Urothelium cell line (cell line): ENCODE measurements at regions not wholly inside any gene's neighbourhood (a gene's known extent, or its start where the extent isn't known, plus 50 kb on each side); places are given as distances from the start of the nearest gene placed in this dataset.

Experiments used
- DNase-seq: peaks from one replicate; pipeline ENCODE4 v3.0.0; 2011; ENCODE audit warnings: low spot score, mixed read lengths
- FAIRE-seq: peaks from 2 replicates; lab custom pipeline; 2011; peaks lifted over from hg19 to GRCh38; lab: Jason Lieb, UNC

GRCh38 chr6:133748628-133749027 is 140.3 kb upstream of the TCF21 start:
- no peak for DNase-seq
- FAIRE-seq: no peak

DNA sequence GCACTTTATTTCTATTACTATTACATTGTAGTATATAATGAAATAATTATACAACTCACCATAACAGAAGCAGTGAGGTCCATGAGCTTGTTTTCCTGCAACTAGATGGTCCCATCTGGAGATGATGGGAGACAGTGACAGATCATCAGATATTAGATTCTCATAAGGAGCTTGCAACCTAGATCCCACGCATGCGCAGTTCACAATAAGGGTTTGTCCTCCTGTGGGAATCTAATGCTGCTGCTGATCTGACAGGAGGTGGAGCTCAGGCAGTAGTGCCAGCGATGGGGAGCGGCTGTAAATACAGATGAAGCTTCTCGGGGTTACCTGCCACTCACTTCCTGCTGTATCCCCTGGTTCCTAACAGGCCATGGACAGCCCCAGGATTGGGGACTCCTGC is 139.5 kb upstream of the TCF21 start:
- FAIRE-seq (no peak), DNase-seq (no peak)

DNA sequence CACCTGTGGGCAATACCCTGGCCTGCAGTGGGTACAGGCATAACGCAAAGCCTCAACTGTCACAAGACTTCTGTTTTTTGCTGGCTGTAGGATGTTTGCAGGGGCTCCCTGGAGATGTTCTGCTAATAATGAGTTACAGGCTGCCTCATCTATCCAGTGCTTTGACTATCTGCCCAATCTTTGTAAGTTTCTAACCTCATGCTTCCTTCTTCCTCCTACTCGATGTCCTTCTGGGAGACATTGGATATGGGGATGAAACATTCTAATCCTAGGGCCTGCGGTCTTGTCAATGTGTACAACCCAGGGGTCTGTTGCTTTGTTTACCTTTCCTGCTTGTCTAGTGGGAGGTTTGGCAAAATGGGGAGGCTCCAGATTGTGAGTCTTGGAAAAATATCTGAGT is 136.8 kb upstream of the TCF21 start:
- no peak for FAIRE-seq
- no peak for DNase-seq

- DNase-seq (no peak), FAIRE-seq (no peak)
Observed at GRCh38 chr6:133753756-133754155, 135.2 kb upstream of the TCF21 start.

DNA sequence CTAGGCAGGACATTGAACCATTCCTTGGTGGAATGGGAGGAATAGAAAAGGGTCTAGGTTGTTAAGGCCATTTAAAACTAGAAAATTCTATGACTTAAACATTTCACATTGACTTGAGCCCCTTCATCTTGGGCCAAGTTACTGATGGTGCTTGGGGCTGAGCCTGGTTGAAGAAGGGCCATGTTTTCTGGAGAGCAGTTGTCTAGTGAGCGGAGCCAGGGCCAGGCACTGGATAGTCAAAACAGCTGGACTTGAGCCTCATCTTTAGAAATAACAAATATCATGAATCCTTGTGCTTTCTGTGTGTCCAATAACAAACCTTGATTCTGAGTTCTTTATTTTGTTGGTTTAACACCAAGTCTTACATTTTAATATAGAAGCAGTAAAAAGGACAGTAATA is 134.6 kb upstream of the TCF21 start:
- no peak for FAIRE-seq
- DNase-seq: no peak

DNA sequence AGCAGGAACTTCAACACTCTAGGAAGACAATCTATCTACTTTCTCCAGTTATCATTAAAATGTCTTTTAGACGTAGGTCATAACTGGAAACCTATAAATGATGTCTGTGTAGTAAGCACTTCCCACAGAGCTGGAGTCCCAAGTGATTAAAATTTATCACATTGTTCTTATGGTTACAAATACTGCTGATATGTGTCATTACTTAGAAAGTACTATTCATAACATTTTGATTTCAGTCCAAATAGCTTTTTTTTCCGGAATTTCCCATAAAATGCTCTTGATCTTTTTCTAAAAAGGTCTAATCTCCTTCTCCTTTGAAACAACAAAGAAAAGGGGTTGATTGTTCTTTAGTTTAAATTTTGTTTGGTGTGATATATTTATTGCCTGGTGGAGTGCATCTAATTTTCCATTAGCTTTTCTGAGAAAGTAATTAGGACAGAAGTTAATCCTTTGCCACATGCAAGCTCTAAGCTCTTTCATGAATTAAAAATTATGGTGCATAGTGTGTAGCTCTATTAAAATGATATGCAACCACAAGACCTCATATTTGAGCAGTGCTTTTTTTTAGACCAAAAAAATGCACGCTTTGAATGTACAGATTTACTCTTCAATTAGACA is 132.7 kb upstream of the TCF21 start:
- DNase-seq (no peak), FAIRE-seq (no peak)

DNA sequence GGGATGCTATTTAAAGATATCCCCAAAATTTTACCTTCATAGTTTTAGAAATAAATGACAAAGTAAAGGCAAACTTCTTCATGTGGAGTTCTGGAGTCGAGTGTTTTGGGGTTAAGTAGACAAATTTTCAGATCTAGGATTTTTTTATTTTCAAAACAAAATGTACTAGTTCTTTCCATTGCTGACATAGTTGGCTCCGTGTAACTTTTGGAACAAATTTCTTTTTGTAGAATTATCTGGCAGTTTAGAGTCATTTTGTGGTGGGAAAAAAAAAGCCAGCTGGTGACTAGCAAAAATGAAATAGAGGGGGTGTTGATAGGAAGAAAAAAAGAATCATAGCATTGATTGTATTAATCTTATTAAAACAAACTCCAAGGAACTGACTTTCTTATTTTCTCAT is 131.6 kb upstream of the TCF21 start:
- DNase-seq (no peak), FAIRE-seq (no peak)

DNA sequence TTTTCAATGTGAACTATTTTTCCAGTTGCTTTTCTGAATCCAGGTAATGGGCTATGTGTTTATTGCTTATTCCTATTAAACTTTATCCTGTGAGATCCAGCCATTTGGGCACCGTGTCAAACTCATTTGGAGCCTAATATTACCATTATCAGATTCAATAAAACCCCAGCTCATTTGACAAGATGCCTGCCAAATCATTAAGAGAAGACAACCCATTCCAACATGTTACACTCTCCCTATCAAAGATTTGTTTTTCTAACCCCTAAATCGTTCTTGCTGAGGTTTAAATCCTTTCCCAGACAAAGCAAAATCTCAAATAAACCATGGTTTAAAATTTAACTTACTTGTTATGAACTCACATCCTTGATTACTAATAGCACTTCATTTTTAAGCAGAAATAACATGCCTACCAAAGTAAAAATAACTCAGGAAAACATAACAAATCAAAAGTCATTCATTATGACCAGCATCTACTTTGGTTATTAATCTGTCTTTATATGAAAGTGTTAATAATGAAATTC is 130.0 kb upstream of the TCF21 start:
- no peak for DNase-seq
- no peak for FAIRE-seq

GRCh38 chr6:133759524-133759923 is 129.4 kb upstream of the TCF21 start:
- FAIRE-seq (no peak), DNase-seq (no peak)

DNA sequence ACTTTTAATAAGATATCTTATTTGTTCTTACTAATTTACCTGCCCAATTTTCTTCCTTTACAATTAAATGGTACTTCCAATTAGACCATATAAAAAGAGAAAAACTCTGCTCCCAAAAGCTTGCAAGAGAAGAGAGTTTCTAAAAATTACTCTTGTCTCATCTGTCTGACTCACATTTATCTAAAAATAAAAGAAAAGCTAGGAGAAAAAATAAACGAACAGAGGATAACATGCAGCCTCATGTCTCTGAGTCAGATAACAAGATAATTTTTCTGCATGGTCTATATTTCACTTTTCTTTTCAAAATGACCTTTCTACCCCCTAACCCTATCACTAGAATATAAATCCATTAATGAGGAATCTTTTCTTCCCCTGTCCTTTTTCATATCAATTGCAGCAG is 127.2 kb upstream of the TCF21 start:
- DNase-seq (no peak), FAIRE-seq (no peak)

GRCh38 chr6:133764008-133764753 is 124.7 kb upstream of the TCF21 start:
- DNase-seq: peak; percentile 39
- peak; percentile 17 for FAIRE-seq

GRCh38 chr6:133764754-133765208 is 124.1 kb upstream of the TCF21 start:
- DNase-seq (no peak), FAIRE-seq (no peak)

DNA sequence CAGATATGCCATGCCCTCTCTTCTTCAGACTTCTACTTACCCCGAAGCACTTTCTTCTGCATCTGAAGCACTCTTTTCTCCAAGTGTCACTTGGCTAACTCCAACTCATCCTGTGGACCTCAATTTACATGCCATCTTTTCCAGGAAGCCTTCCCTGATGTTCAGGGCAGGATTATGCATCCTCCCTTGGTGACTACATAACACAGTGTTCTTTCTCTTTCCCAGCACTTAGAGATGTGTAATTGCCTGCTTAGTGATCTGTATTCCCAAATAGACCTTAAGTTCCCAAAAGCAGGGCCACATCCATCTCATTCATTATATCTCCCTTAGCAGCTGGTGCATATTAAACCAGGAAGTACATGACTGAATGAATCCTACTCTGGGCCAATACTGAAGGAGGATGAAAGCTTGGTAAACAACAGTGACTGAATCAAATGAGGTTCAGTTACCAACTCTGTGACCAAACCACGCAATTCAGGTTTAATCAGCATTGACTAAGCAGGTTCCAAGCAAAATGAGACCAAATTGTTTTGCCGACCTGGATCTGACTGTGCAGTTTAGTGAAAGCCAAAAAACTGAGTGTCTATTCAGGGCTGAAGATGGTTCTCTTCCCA is 121.4 kb upstream of the TCF21 start:
- DNase-seq: no peak
- FAIRE-seq: peak; percentile 27

- FAIRE-seq: no peak
- DNase-seq: peak; percentile 36
Observed at GRCh38 chr6:133768656-133769295, 120.1 kb upstream of the TCF21 start.

DNA sequence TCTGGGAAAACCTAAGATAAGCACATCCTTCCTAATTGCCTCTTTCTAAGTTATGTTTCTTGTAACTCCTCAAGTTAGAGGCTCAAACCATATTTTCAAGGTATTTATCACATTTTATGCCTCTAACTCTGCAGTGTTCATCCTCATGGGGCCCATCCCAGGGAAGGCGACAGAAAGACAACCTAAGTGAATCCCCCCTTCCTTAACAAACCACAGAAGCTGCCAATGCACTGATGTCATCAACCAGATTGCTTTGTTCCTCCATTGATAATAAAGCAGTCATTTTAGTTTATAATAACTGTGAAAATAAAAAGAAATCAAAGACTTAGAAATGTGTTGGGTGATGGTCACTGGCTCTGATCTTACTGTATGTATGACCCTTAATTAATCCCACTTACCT is 119.5 kb upstream of the TCF21 start:
- FAIRE-seq (no peak), DNase-seq (peak; percentile 27)

DNA sequence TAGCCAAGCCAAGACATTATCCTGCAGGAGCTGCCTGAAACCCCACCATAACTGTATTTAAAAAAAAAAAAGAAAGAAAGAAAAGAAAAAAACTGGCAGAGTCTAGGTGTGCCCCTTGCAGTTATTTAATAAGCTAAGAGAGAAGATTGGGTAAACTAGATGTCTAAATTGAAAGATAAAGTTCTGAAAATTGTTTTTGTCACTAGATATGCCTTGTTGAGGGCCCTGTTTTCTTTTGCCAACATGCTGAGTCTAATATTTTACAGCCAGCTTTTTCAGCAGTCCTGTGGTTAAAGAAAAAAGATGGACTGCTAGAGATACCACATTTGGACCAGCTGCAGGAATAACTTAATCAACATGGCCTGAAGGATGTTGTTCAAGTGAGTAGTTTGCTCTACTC is 116.3 kb upstream of the TCF21 start:
- FAIRE-seq: no peak
- DNase-seq: no peak

DNA sequence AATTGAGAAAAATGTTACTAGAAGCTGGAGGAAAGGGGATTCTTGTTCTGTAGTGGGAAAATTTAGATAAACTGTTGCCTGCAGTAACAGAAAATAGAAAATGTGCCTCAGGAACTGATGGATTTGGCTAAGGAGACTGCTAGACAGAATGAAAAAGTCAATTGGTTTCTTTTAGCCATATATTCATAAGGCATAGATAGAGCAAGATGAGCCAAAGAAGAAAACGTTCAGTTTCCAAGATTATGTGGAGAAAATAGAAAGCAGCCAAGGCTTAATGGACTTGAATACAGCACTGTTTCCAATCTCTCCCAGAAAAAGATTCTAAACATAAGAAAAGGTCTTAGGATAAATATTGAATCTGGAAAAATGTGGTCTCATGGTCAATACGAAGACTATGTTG is 115.1 kb upstream of the TCF21 start:
- DNase-seq (no peak), FAIRE-seq (no peak)

- FAIRE-seq (no peak), DNase-seq (peak; percentile 30)
Observed at GRCh38 chr6:133774356-133774755, 114.6 kb upstream of the TCF21 start.

DNA sequence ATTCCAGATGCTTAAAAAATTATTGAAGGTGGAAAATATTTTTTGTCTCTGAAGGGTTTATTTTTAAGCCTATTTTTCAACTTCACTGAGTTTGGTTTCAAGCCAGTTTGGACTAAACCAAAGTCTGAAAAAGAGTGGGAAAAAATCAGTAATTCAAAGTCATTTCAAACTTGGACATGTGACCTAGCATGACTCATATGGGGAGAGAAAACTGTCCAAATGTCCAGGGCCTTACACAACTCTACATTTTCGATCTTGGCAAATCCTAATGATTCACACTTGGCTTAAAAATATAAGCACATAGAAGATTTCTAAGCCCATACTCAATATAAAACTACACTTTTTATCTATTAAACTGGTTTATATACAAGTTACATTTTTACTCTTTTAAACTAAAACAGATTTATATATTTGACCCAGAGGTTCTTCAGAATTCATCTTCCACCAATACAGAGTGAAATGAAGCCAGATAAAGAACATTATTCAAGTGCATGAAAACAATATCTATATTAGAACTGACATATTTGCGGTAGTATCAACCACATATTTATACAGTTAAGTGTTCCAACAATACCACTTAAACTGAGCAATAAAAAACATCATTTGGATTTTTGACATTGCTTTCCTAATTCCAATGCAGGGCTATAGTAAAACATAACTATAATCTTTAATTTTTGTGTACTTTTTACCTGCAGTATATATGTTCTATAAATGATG is 110.3 kb upstream of the TCF21 start:
- FAIRE-seq (no peak), DNase-seq (peak; percentile 21)

- DNase-seq (no peak), FAIRE-seq (no peak)
Observed at GRCh38 chr6:133779916-133780695, 108.8 kb upstream of the TCF21 start.
